ENCODE measurements at regions not wholly inside any gene's neighbourhood (a gene's known extent, or its start where the extent isn't known, plus 50 kb on each side); places are given as distances from the start of the nearest gene placed in this dataset.

DNA sequence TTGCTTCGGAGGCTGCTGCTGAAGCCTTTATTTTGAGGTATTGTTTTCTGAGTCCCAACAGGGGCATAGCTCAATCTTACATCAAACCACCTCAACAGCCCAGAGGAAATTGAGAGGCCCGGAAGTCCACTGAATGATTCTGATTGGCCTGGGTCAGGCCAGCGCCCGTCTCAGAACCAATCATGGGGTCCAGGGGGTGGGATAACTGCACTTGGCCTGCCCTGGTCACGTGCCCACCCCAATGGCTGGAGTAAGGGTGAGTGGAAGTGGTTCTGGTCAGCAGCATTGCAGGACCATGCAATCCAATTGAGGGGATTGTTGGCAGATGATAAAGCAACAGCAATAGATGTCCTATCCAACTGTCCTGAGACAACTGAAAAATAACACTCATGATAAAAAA lies 190.6 kb downstream of the HERPUD2 start:
- TF ChIP-seq, protein P1, sequence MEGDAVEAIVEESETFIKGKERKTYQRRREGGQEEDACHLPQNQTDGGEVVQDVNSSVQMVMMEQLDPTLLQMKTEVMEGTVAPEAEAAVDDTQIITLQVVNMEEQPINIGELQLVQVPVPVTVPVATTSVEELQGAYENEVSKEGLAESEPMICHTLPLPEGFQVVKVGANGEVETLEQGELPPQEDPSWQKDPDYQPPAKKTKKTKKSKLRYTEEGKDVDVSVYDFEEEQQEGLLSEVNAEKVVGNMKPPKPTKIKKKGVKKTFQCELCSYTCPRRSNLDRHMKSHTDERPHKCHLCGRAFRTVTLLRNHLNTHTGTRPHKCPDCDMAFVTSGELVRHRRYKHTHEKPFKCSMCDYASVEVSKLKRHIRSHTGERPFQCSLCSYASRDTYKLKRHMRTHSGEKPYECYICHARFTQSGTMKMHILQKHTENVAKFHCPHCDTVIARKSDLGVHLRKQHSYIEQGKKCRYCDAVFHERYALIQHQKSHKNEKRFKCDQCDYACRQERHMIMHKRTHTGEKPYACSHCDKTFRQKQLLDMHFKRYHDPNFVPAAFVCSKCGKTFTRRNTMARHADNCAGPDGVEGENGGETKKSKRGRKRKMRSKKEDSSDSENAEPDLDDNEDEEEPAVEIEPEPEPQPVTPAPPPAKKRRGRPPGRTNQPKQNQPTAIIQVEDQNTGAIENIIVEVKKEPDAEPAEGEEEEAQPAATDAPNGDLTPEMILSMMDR (IDR thresholded peaks at IDR 0.05) = no peak
- TF ChIP-seq POLR2AphosphoS5 (IDR thresholded peaks at IDR 0.05) (no peak), POLR2A (IDR thresholded peaks at IDR 0.05) (no peak), EP300 (IDR thresholded peaks at IDR 0.05) (no peak)
